Superior temporal gyrus (tissue), 1 donor: ENCODE measurements at regions not wholly inside any gene's neighbourhood (a gene's known extent, or its start where the extent isn't known, plus 50 kb on each side); places are given as distances from the start of the nearest gene placed in this dataset.

ENCODE experiments used
- DNase-seq: peaks from one replicate; pipeline ENCODE4 v3.0.0-alpha.2; 2016; ENCODE audit errors: extremely low spot score

GRCh38 chr9:12516573-12516972 lies 176.6 kb upstream of the TYRP1 start:
- DNase-seq = no peak

- DNase-seq = no peak
Measured at GRCh38 chr9:12538842-12539579, 154.2 kb upstream of the TYRP1 start.

GRCh38 chr9:12539580-12539975 lies 153.6 kb upstream of the TYRP1 start:
- DNase-seq = no peak

GRCh38 chr9:12544700-12545099 lies 148.5 kb upstream of the TYRP1 start:
- DNase-seq = no peak

- DNase-seq = no peak
Measured at GRCh38 chr9:12554636-12555035, 138.5 kb upstream of the TYRP1 start.

- no peak for DNase-seq
Measured at GRCh38 chr9:12566404-12567090, 126.6 kb upstream of the TYRP1 start.

GRCh38 chr9:12584656-12585522 lies 108.3 kb upstream of the TYRP1 start:
- DNase-seq = no peak

GRCh38 chr9:12595400-12595799 lies 97.8 kb upstream of the TYRP1 start:
- DNase-seq = no peak

- DNase-seq = no peak
Measured at GRCh38 chr9:12604164-12604821, 88.9 kb upstream of the TYRP1 start.

GRCh38 chr9:12612211-12612770 lies 80.9 kb upstream of the TYRP1 start:
- DNase-seq = no peak

GRCh38 chr9:12613071-12613470 lies 80.1 kb upstream of the TYRP1 start:
- DNase-seq = no peak

- DNase-seq = no peak
Measured at GRCh38 chr9:12614488-12614887, 78.7 kb upstream of the TYRP1 start.

GRCh38 chr9:12618956-12619355 lies 74.2 kb upstream of the TYRP1 start:
- no peak for DNase-seq

GRCh38 chr9:12625844-12626243 lies 67.3 kb upstream of the TYRP1 start:
- no peak for DNase-seq

- no peak for DNase-seq
Measured at GRCh38 chr9:12627096-12627495, 66.1 kb upstream of the TYRP1 start.

- no peak for DNase-seq
Measured at GRCh38 chr9:12628546-12628945, 64.6 kb upstream of the TYRP1 start.

GRCh38 chr9:12629067-12629466 lies 64.1 kb upstream of the TYRP1 start:
- DNase-seq = no peak

- no peak for DNase-seq
Measured at GRCh38 chr9:12631866-12632265, 61.3 kb upstream of the TYRP1 start.

GRCh38 chr9:12633016-12633765 lies 60.0 kb upstream of the TYRP1 start:
- no peak for DNase-seq

GRCh38 chr9:12640016-12640587 lies 53.1 kb upstream of the TYRP1 start:
- peak; percentile 69 for DNase-seq
